Progenitor cell of endocrine pancreas (in vitro differentiated cells): ENCODE measurements at regions not wholly inside any gene's neighbourhood (a gene's known extent, or its start where the extent isn't known, plus 50 kb on each side); places are given as distances from the start of the nearest gene placed in this dataset.

Source experiments
- DNase-seq: peaks from one replicate; pipeline ENCODE4 v3.0.0; 2021; ENCODE audit warnings: low spot score; ENCODE audit not compliant: unreplicated experiment
- H3K27ac Mint-ChIP-seq: 2 replicates; pipeline ENCODE4 v1.8.0; 2021; ENCODE audit warnings: mild to moderate bottlenecking, moderate library complexity, mixed read lengths
- H3K27me3 Mint-ChIP-seq: 2 replicates; pipeline ENCODE4 v1.8.0; 2021; ENCODE audit warnings: mixed read lengths
- H3K36me3 Mint-ChIP-seq: 2 replicates; pipeline ENCODE4 v1.8.0; 2022; ENCODE audit warnings: mixed read lengths; ENCODE audit not compliant: insufficient read depth
- H3K4me1 Mint-ChIP-seq: 2 replicates; pipeline ENCODE4 v1.8.0; 2021; ENCODE audit warnings: low read depth, mixed read lengths
- H3K4me3 Mint-ChIP-seq: 2 replicates; pipeline ENCODE4 v1.8.0; 2021; ENCODE audit warnings: low read depth, mild to moderate bottlenecking, moderate library complexity, mixed read lengths
- H3K9me3 Mint-ChIP-seq: 2 replicates; pipeline ENCODE4 v1.8.0; 2021; ENCODE audit warnings: low read depth, mixed read lengths
- CTCF ChIP-seq: fragments of 200-600 bp; sonication (generic); IDR thresholded peaks from one replicate; pipeline ENCODE4 v1.5.0; 2021; ENCODE audit warnings: antibody characterized with exemption, mild to moderate bottlenecking; ENCODE audit not compliant: unreplicated experiment

- no peaks in the 10 kb centered on the region for H3K27me3 Mint-ChIP-seq
Measured at GRCh38 chr4:116551806-116552205, 533.6 kb downstream of the TRAM1L1 start.

GRCh38 chr4:116547632-116548031 lies 537.7 kb downstream of the TRAM1L1 start:
- TF ChIP-seq CTCF: no peak
- Mint-ChIP-seq H3K4me3 (no peak overlapping the region), H3K27ac (no peak overlapping the region), H3K36me3 (no peaks in the 10 kb centered on the region), H3K27me3 (no peaks in the 10 kb centered on the region), H3K9me3 (peaks cover 3% of the 10 kb centered on the region), H3K4me1 (no peaks in the 10 kb centered on the region)
- no peak for DNase-seq

More at GRCh38 chr4:116551806-116552205, 533.6 kb downstream of the TRAM1L1 start:
- no peak for TF ChIP-seq CTCF
- no peaks in the 10 kb centered on the region for H3K9me3 Mint-ChIP-seq
- no peak for DNase-seq
- no peak overlapping the region for H3K27ac Mint-ChIP-seq
- no peak overlapping the region for H3K4me3 Mint-ChIP-seq
- no peaks in the 10 kb centered on the region for H3K4me1 Mint-ChIP-seq
- H3K36me3 Mint-ChIP-seq: no peaks in the 10 kb centered on the region

- Mint-ChIP-seq H3K27me3 (no peaks in the 10 kb centered on the region), H3K4me1 (no peaks in the 10 kb centered on the region), H3K9me3 (peaks cover 3% of the 10 kb centered on the region), H3K36me3 (no peaks in the 10 kb centered on the region), H3K4me3 (no peak overlapping the region), H3K27ac (no peak overlapping the region)
- no peak for DNase-seq
- no peak for TF ChIP-seq CTCF
Measured at GRCh38 chr4:116546759-116547158, 538.6 kb downstream of the TRAM1L1 start.

- Mint-ChIP-seq H3K4me1 (no peaks in the 10 kb centered on the region), H3K27ac (no peak overlapping the region), H3K4me3 (no peak overlapping the region)
Measured at GRCh38 chr4:116544946-116545345, 540.4 kb downstream of the TRAM1L1 start.

GRCh38 chr4:116539744-116540143 lies 545.6 kb downstream of the TRAM1L1 start:
- Mint-ChIP-seq H3K9me3 (no peaks in the 10 kb centered on the region), H3K4me3 (no peak overlapping the region), H3K36me3 (no peaks in the 10 kb centered on the region), H3K27ac (no peak overlapping the region), H3K27me3 (no peaks in the 10 kb centered on the region), H3K4me1 (peaks cover 3% of the 10 kb centered on the region)
- TF ChIP-seq CTCF: no peak
- DNase-seq: no peak

More at GRCh38 chr4:116544946-116545345, 540.4 kb downstream of the TRAM1L1 start:
- H3K27me3 Mint-ChIP-seq: no peaks in the 10 kb centered on the region
- peaks cover 3% of the 10 kb centered on the region for H3K9me3 Mint-ChIP-seq
- DNase-seq: no peak
- H3K36me3 Mint-ChIP-seq: no peaks in the 10 kb centered on the region
- no peak for TF ChIP-seq CTCF
